ENCODE measurements at regions not wholly inside any gene's neighbourhood (a gene's known extent, or its start where the extent isn't known, plus 50 kb on each side); places are given as distances from the start of the nearest gene placed in this dataset.

DNA sequence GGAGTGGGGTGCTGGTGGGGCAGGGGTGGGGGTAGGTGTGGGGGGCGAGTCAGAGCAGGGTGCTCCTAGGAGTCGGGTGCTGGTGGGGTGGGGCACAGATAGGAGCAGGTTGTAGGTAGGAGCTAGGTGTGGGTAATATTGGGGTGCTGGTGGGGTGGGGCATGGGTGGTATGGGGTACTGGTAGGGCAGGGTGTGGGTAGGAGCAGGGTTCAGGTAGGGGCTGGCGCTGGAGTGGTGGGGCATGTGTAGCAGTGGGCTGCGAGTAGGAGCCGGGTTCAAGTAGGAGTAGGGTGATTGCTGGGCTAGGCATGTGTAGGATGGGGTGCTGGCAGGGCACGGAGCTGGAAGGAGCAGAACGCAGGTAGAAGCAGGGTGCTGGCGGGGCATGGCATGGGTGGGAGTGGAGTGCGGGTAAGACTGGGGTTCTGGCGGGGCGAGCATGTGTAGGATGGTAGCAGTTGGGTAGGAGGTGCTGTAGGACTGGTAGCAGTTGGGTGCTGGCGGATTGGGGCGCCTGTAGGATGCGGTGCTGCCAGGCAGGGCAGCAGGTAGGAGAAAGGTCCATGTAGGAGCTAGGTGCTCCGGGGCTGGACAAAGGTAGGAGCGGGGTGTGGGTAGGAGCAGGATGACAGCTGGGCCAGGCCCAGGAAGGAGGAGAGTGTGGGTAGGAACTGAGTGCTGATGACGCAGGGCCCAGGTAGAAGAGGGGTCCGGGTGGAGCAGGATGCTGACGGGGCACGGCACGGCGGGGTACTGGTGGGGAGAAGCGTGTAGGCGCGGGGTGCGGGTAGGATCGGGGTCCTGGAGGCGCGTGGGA, 105.5 kb upstream of the SIMC1 start:
- TF ChIP-seq ZFP3 (CRISPR knock-in tag; IDR thresholded peaks at IDR 0.05) (no peak), BACH2 (CRISPR knock-in tag; IDR thresholded peaks at IDR 0.05; ENCODE audit: borderline replicate concordance) (no peak), ZC3H10 (CRISPR knock-in tag; IDR thresholded peaks at IDR 0.05) (no peak), ZNF565 (CRISPR knock-in tag; conservative IDR thresholded peaks at IDR 0.05; ENCODE audit: low read depth) (no peak), ZFP30 (CRISPR knock-in tag; IDR thresholded peaks at IDR 0.05) (no peak), CSRNP3 (CRISPR knock-in tag; IDR thresholded peaks at IDR 0.05) (no peak), ZNF70 (CRISPR knock-in tag; IDR thresholded peaks at IDR 0.05) (no peak), ISL1 (CRISPR knock-in tag; IDR thresholded peaks at IDR 0.05) (no peak), OSR1 (CRISPR knock-in tag; IDR thresholded peaks at IDR 0.05) (no peak), RARB (CRISPR knock-in tag; IDR thresholded peaks at IDR 0.05) (no peak)
- TF ChIP-seq, protein P1, sequence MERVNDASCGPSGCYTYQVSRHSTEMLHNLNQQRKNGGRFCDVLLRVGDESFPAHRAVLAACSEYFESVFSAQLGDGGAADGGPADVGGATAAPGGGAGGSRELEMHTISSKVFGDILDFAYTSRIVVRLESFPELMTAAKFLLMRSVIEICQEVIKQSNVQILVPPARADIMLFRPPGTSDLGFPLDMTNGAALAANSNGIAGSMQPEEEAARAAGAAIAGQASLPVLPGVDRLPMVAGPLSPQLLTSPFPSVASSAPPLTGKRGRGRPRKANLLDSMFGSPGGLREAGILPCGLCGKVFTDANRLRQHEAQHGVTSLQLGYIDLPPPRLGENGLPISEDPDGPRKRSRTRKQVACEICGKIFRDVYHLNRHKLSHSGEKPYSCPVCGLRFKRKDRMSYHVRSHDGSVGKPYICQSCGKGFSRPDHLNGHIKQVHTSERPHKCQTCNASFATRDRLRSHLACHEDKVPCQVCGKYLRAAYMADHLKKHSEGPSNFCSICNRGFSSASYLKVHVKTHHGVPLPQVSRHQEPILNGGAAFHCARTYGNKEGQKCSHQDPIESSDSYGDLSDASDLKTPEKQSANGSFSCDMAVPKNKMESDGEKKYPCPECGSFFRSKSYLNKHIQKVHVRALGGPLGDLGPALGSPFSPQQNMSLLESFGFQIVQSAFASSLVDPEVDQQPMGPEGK (CRISPR knock-in tag; IDR thresholded peaks at IDR 0.05; ENCODE audit: borderline replicate concordance) = no peak
- TF ChIP-seq, protein P2, sequence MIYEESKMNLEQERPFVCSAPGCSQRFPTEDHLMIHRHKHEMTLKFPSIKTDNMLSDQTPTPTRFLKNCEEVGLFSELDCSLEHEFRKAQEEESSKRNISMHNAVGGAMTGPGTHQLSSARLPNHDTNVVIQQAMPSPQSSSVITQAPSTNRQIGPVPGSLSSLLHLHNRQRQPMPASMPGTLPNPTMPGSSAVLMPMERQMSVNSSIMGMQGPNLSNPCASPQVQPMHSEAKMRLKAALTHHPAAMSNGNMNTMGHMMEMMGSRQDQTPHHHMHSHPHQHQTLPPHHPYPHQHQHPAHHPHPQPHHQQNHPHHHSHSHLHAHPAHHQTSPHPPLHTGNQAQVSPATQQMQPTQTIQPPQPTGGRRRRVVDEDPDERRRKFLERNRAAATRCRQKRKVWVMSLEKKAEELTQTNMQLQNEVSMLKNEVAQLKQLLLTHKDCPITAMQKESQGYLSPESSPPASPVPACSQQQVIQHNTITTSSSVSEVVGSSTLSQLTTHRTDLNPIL (CRISPR knock-in tag; IDR thresholded peaks at IDR 0.05; ENCODE audit: low read depth) = no peak
- TF ChIP-seq, protein P3, sequence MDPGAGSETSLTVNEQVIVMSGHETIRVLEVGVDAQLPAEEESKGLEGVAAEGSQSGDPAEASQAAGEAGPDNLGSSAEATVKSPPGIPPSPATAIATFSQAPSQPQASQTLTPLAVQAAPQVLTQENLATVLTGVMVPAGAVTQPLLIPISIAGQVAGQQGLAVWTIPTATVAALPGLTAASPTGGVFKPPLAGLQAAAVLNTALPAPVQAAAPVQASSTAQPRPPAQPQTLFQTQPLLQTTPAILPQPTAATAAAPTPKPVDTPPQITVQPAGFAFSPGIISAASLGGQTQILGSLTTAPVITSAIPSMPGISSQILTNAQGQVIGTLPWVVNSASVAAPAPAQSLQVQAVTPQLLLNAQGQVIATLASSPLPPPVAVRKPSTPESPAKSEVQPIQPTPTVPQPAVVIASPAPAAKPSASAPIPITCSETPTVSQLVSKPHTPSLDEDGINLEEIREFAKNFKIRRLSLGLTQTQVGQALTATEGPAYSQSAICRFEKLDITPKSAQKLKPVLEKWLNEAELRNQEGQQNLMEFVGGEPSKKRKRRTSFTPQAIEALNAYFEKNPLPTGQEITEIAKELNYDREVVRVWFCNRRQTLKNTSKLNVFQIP (CRISPR knock-in tag; IDR thresholded peaks at IDR 0.05; ENCODE audit: borderline replicate concordance, low read depth) = no peak

All from SK-N-SH treated with all-trans-retinoic acid at 6 μM for 48 hours (cell line).